HUES6 (cell line): ENCODE measurements at regions not wholly inside any gene's neighbourhood (a gene's known extent, or its start where the extent isn't known, plus 50 kb on each side); places are given as distances from the start of the nearest gene placed in this dataset.

ENCODE experiments used
- H3K27ac ChIP-seq: 2 replicates; pipeline ENCODE4 v1.7.0; 2013; ENCODE audit warnings: low read depth, mild to moderate bottlenecking, low read length, inconsistent platforms
- H3K27me3 ChIP-seq: 2 replicates; pipeline ENCODE4 v1.6.1; 2013; ENCODE audit warnings: low read length; ENCODE audit not compliant: control insufficient read depth, insufficient read depth
- H3K36me3 ChIP-seq: 2 replicates; pipeline ENCODE4 v1.6.1; 2013; ENCODE audit warnings: low read length; ENCODE audit not compliant: control insufficient read depth, insufficient read depth
- H3K4me1 ChIP-seq: 2 replicates; pipeline ENCODE4 v1.6.1; 2013; ENCODE audit warnings: low read length; ENCODE audit not compliant: control insufficient read depth, insufficient read depth
- H3K4me3 ChIP-seq: 2 replicates; pipeline ENCODE4 v1.5.1; 2013; ENCODE audit warnings: low read depth, low read length
- H3K9ac ChIP-seq: one replicate; pipeline ENCODE4 v1.6.1; 2013; ENCODE audit warnings: mild to moderate bottlenecking, low read length
- H3K9me3 ChIP-seq: 2 replicates; pipeline ENCODE4 v1.6.1; 2013; ENCODE audit warnings: low read depth, low read length; ENCODE audit not compliant: control insufficient read depth, insufficient read depth

- Histone ChIP-seq H3K36me3 (no peaks in the 10 kb centered on the region), H3K9ac (no peak overlapping the region), H3K4me3 (no peak overlapping the region), H3K9me3 (no peaks in the 10 kb centered on the region), H3K4me1 (no peaks in the 10 kb centered on the region), H3K27me3 (peaks cover 34% of the 10 kb centered on the region), H3K27ac (no peak overlapping the region)
These were observed 73.8 kb downstream of the CBLN2 start for GRCh38 chr18:72470391-72470790.

GRCh38 chr18:72468021-72468710 lies 76.0 kb downstream of the CBLN2 start:
- Histone ChIP-seq H3K36me3 (no peaks in the 10 kb centered on the region), H3K9ac (no peak overlapping the region), H3K4me3 (no peak overlapping the region), H3K27me3 (peaks cover 31% of the 10 kb centered on the region), H3K27ac (no peak overlapping the region), H3K9me3 (no peaks in the 10 kb centered on the region), H3K4me1 (no peaks in the 10 kb centered on the region)

GRCh38 chr18:72460210-72460680 lies 83.9 kb downstream of the CBLN2 start:
- Histone ChIP-seq H3K27me3 (peaks cover 67% of the 10 kb centered on the region), H3K9me3 (0 out of 2 replicates have a peak, but pooled peaks cover 6% of the 10 kb centered on the region), H3K27ac (no peak overlapping the region), H3K4me3 (no peak overlapping the region), H3K36me3 (no peaks in the 10 kb centered on the region), H3K9ac (no peak overlapping the region), H3K4me1 (no peaks in the 10 kb centered on the region)

- 0 out of 2 replicates have a peak, but pooled peaks cover 6% of the 10 kb centered on the region for H3K9me3 ChIP-seq
- no peak overlapping the region for H3K9ac ChIP-seq
- no peaks in the 10 kb centered on the region for H3K36me3 ChIP-seq
- H3K4me3 ChIP-seq: no peak overlapping the region
- no peaks in the 10 kb centered on the region for H3K4me1 ChIP-seq
- no peak overlapping the region for H3K27ac ChIP-seq
- peaks cover 82% of the 10 kb centered on the region for H3K27me3 ChIP-seq
These were observed 85.9 kb downstream of the CBLN2 start for GRCh38 chr18:72458271-72458670.

- no peaks in the 10 kb centered on the region for H3K36me3 ChIP-seq
- no peaks in the 10 kb centered on the region for H3K4me1 ChIP-seq
- H3K9me3 ChIP-seq: 0 out of 2 replicates have a peak, but pooled peaks cover 6% of the 10 kb centered on the region
- H3K27ac ChIP-seq: no peak overlapping the region
- no peak overlapping the region for H3K9ac ChIP-seq
- H3K27me3 ChIP-seq: peaks cover 89% of the 10 kb centered on the region
- no peak overlapping the region for H3K4me3 ChIP-seq
These were observed 87.3 kb downstream of the CBLN2 start for GRCh38 chr18:72456802-72457201.

GRCh38 chr18:72452328-72452727 lies 91.8 kb downstream of the CBLN2 start:
- Histone ChIP-seq H3K9ac (no peak overlapping the region), H3K27ac (no peak overlapping the region), H3K9me3 (0 out of 2 replicates have a peak, but pooled peaks cover 6% of the 10 kb centered on the region), H3K36me3 (no peaks in the 10 kb centered on the region), H3K4me1 (no peaks in the 10 kb centered on the region), H3K4me3 (no peak overlapping the region), H3K27me3 (peaks cover 99% of the 10 kb centered on the region)

- Histone ChIP-seq H3K4me3 (no peak overlapping the region), H3K9ac (no peak overlapping the region), H3K36me3 (no peaks in the 10 kb centered on the region), H3K27ac (no peak overlapping the region), H3K4me1 (peaks cover 5% of the 10 kb centered on the region; the same call in 1 of the 2 replicates), H3K27me3 (peaks cover 100% of the 10 kb centered on the region), H3K9me3 (no peaks in the 10 kb centered on the region)
These were observed 99.4 kb downstream of the CBLN2 start for GRCh38 chr18:72444798-72445155.

GRCh38 chr18:72444111-72444797 lies 99.9 kb downstream of the CBLN2 start:
- Histone ChIP-seq H3K9me3 (no peaks in the 10 kb centered on the region), H3K27me3 (peaks cover 100% of the 10 kb centered on the region), H3K4me3 (no peak overlapping the region), H3K9ac (no peak overlapping the region), H3K27ac (no peak overlapping the region), H3K4me1 (peaks cover 5% of the 10 kb centered on the region; the same call in 1 of the 2 replicates), H3K36me3 (no peaks in the 10 kb centered on the region)

GRCh38 chr18:72436401-72436800 lies 107.7 kb downstream of the CBLN2 start:
- H3K9me3 ChIP-seq: no peaks in the 10 kb centered on the region
- no peaks in the 10 kb centered on the region for H3K4me1 ChIP-seq
- H3K36me3 ChIP-seq: no peaks in the 10 kb centered on the region
- H3K27me3 ChIP-seq: peaks cover 90% of the 10 kb centered on the region
- H3K9ac ChIP-seq: no peak overlapping the region
- H3K4me3 ChIP-seq: no peak overlapping the region
- no peak overlapping the region for H3K27ac ChIP-seq

- Histone ChIP-seq H3K27me3 (peaks cover 86% of the 10 kb centered on the region), H3K36me3 (no peaks in the 10 kb centered on the region), H3K4me3 (no peak overlapping the region), H3K4me1 (no peaks in the 10 kb centered on the region), H3K27ac (no peak overlapping the region), H3K9ac (no peak overlapping the region), H3K9me3 (no peaks in the 10 kb centered on the region; the same call in 1 of the 2 replicates)
These were observed 110.4 kb downstream of the CBLN2 start for GRCh38 chr18:72433756-72434155.

GRCh38 chr18:72427721-72428120 lies 116.4 kb downstream of the CBLN2 start:
- H3K9ac ChIP-seq: no peak overlapping the region
- no peaks in the 10 kb centered on the region for H3K4me1 ChIP-seq
- no peaks in the 10 kb centered on the region; the same call in 1 of the 2 replicates for H3K9me3 ChIP-seq
- no peak overlapping the region for H3K27ac ChIP-seq
- H3K36me3 ChIP-seq: no peaks in the 10 kb centered on the region
- H3K27me3 ChIP-seq: peaks cover 41% of the 10 kb centered on the region
- H3K4me3 ChIP-seq: no peak overlapping the region
